ENCODE measurements at regions not wholly inside any gene's neighbourhood (a gene's known extent, or its start where the extent isn't known, plus 50 kb on each side); places are given as distances from the start of the nearest gene placed in this dataset.

DNA sequence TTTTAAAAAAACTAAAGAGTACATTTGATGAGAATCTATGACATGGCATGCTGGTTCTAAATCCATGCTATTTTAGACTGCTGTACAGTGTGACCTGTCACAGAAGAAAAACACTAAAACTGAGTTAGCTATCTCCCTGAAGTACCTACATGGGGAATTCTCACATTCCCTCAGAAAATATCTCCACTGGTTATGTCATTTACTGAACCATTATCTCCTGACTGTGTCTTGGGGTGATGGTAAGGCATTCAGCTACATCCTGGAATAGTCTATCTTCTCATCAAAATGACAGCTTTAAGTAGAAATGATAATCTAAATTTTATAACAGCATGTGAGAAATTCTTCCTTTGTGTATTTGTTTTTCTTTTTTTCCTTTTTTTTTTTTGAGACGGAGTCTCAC, 172.1 kb upstream of the HTR1E start:
- Histone ChIP-seq H3K4me2 (ENCODE audit: low read depth, low read length) (no peak overlapping the region), H2AFZ (ENCODE audit: low read length) (no peak overlapping the region), H3K4me1 (ENCODE audit: insufficient read depth, low read length) (no peaks in the 10 kb centered on the region), H4K20me1 (ENCODE audit: insufficient read depth, low read length) (no peaks in the 10 kb centered on the region), H3K9ac (ENCODE audit: insufficient read depth, low read depth, low read length) (no peak overlapping the region), H3K36me3 (replicated peaks in 1 of 2; ENCODE audit: control insufficient read depth in 1 of 2, insufficient read depth in 2 of 2, low read length in 2 of 2) (no peaks in the 10 kb centered on the region), H3K4me3 (replicated peaks in 1 of 3; ENCODE audit: insufficient read depth in 1 of 3, low read depth in 2 of 3, low read length in 3 of 3) (no peak overlapping the region), H3K27me3 (ENCODE audit: control insufficient read depth in 1 of 2, insufficient read depth in 2 of 2, low read length in 2 of 2) (no peaks in the 10 kb centered on the region), H3K79me2 (ENCODE audit: insufficient read depth, low read length) (no peaks in the 10 kb centered on the region), H3K27ac (ENCODE audit: extremely low read length, insufficient read depth, low read length) (no peak overlapping the region), H3K9me3 (ENCODE audit: low read length) (peaks cover 26% of the 10 kb centered on the region; the same call in 1 of the 2 replicates)
- ChIA-PET POLR2A (no interaction called here), CTCF (ENCODE audit: low intra/inter-chr PET ratio, low total read pairs) (no interaction called here)
- TF ChIP-seq RORA (CRISPR knock-in tag; IDR thresholded peaks at IDR 0.05) (no peak), DNMT3B (CRISPR knock-in tag; conservative IDR thresholded peaks at IDR 0.05) (no peak), ZNF768 (CRISPR knock-in tag; IDR thresholded peaks at IDR 0.05) (no peak), DR1 (CRISPR knock-in tag; IDR thresholded peaks at IDR 0.05) (no peak), ZNF747 (CRISPR knock-in tag; IDR thresholded peaks at IDR 0.05; ENCODE audit: borderline replicate concordance) (no peak), ETV6 (CRISPR knock-in tag; conservative IDR thresholded peaks at IDR 0.05) (no peak), ARNT (IDR thresholded peaks at IDR 0.05) (no peak), ZNF180 (CRISPR knock-in tag; IDR thresholded peaks at IDR 0.05; ENCODE audit: borderline replicate concordance, low read depth) (no peak), ZNF264 (CRISPR knock-in tag; IDR thresholded peaks at IDR 0.05) (no peak), MAFF (IDR thresholded peaks at IDR 0.05; ENCODE audit: low read depth, low read length) (no peak), MXI1 (IDR thresholded peaks at IDR 0.05; ENCODE audit: borderline replicate concordance, low read depth, low read length) (no peak), KLF13 (CRISPR knock-in tag; IDR thresholded peaks at IDR 0.05) (no peak), ZNF34 (CRISPR knock-in tag; IDR thresholded peaks at IDR 0.05; ENCODE audit: borderline replicate concordance) (no peak), NFKB2 (CRISPR knock-in tag; IDR thresholded peaks at IDR 0.05; ENCODE audit: borderline replicate concordance) (no peak)
- TF ChIP-seq, protein P1, sequence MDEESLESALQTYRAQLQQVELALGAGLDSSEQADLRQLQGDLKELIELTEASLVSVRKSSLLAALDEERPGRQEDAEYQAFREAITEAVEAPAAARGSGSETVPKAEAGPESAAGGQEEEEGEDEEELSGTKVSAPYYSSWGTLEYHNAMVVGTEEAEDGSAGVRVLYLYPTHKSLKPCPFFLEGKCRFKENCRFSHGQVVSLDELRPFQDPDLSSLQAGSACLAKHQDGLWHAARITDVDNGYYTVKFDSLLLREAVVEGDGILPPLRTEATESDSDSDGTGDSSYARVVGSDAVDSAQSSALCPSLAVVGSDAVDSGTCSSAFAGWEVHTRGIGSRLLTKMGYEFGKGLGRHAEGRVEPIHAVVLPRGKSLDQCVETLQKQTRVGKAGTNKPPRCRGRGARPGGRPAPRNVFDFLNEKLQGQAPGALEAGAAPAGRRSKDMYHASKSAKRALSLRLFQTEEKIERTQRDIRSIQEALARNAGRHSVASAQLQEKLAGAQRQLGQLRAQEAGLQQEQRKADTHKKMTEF (CRISPR knock-in tag; IDR thresholded peaks at IDR 0.05): no peak
- TF ChIP-seq, protein P2, sequence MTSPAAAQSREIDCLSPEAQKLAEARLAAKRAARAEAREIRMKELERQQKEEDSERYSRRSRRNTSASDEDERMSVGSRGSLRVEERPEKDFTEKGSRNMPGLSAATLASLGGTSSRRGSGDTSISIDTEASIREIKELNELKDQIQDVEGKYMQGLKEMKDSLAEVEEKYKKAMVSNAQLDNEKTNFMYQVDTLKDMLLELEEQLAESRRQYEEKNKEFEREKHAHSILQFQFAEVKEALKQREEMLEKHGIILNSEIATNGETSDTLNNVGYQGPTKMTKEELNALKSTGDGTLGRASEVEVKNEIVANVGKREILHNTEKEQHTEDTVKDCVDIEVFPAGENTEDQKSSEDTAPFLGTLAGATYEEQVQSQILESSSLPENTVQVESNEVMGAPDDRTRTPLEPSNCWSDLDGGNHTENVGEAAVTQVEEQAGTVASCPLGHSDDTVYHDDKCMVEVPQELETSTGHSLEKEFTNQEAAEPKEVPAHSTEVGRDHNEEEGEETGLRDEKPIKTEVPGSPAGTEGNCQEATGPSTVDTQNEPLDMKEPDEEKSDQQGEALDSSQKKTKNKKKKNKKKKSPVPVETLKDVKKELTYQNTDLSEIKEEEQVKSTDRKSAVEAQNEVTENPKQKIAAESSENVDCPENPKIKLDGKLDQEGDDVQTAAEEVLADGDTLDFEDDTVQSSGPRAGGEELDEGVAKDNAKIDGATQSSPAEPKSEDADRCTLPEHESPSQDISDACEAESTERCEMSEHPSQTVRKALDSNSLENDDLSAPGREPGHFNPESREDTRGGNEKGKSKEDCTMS (CRISPR knock-in tag; conservative IDR thresholded peaks at IDR 0.05): no peak
- TF ChIP-seq, protein P3, sequence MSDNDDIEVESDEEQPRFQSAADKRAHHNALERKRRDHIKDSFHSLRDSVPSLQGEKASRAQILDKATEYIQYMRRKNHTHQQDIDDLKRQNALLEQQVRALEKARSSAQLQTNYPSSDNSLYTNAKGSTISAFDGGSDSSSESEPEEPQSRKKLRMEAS (IDR thresholded peaks at IDR 0.05): no peak
- TF ChIP-seq, protein P4, sequence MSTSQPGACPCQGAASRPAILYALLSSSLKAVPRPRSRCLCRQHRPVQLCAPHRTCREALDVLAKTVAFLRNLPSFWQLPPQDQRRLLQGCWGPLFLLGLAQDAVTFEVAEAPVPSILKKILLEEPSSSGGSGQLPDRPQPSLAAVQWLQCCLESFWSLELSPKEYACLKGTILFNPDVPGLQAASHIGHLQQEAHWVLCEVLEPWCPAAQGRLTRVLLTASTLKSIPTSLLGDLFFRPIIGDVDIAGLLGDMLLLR (CRISPR knock-in tag; IDR thresholded peaks at IDR 0.05): no peak
- TF ChIP-seq, protein P5, sequence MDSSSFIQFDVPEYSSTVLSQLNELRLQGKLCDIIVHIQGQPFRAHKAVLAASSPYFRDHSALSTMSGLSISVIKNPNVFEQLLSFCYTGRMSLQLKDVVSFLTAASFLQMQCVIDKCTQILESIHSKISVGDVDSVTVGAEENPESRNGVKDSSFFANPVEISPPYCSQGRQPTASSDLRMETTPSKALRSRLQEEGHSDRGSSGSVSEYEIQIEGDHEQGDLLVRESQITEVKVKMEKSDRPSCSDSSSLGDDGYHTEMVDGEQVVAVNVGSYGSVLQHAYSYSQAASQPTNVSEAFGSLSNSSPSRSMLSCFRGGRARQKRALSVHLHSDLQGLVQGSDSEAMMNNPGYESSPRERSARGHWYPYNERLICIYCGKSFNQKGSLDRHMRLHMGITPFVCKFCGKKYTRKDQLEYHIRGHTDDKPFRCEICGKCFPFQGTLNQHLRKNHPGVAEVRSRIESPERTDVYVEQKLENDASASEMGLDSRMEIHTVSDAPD (CRISPR knock-in tag; IDR thresholded peaks at IDR 0.05): no peak
- ATAC-seq (no peak), FAIRE-seq (no peak), DNase-seq (ENCODE audit: low spot score) (no peak)
- intact Hi-C loops (cut with micrococcal nuclease; ENCODE audit: unreplicated experiment) (no loop called here), in situ Hi-C loops (cut with HindIII; ENCODE audit: extremely low pct_ligation_motif_present, low pct_unique_long_range_greater_than_20kb) (no loop called here)
- no TSS peak for BruUV-seq (replicated peaks)
- 3% methylated on average over 1 of the region's 1 CpG for WGBS (ENCODE audit: low lambda C conversion rate)
